SU-DHL-6 (cell line): ENCODE measurements at regions not wholly inside any gene's neighbourhood (a gene's known extent, or its start where the extent isn't known, plus 50 kb on each side); places are given as distances from the start of the nearest gene placed in this dataset.

Experiments
- H2AFZ ChIP-seq: fragments of 200-600 bp; sonication (generic); 2 replicates; pipeline ENCODE4 v1.6.1; 2014; ENCODE audit warnings: low read depth, mild to moderate bottlenecking, moderate library complexity, mixed read lengths, antibody characterized with exemption, low read length; ENCODE audit not compliant: severe bottlenecking
- H3F3A ChIP-seq: fragments of 200-600 bp; shearing (Covaris generic); 2 replicates; pipeline ENCODE4 v1.6.0; 2016; ENCODE audit warnings: antibody characterized with exemption, mild to moderate bottlenecking; ENCODE audit not compliant: insufficient read depth
- H3K27ac ChIP-seq: fragments of 200-600 bp; sonication (generic); 2 replicates; pipeline ENCODE4 v1.5.1; 2016; ENCODE audit warnings: low read depth, mild to moderate bottlenecking, low read length, moderate library complexity, mixed read lengths
- H3K27me3 ChIP-seq: fragments of 200-600 bp; sonication (generic), shearing (Covaris generic); 2 replicates; pipeline ENCODE4 v1.6.0; 2014; ENCODE audit warnings: mild to moderate bottlenecking, low read length
- H3K36me3 ChIP-seq: fragments of 200-600 bp; sonication (generic); 2 replicates; pipeline ENCODE4 v1.6.1; 2014; ENCODE audit warnings: mild to moderate bottlenecking, low read length, mixed read lengths
- H3K4me2 ChIP-seq: fragments of 300-600, 200-600 bp; shearing (Covaris generic), sonication (generic); 2 replicates; pipeline ENCODE4 v1.6.0; 2014; ENCODE audit warnings: low read length, low read depth, mild to moderate bottlenecking; ENCODE audit not compliant: poor library complexity, severe bottlenecking
- H3K4me3 ChIP-seq: fragments of 200-600 bp; sonication (generic); 2 replicates; pipeline ENCODE4 v1.5.1; 2014; ENCODE audit warnings: antibody characterized with exemption, low read length, mild to moderate bottlenecking, mixed read lengths; ENCODE audit not compliant: insufficient read depth, poor library complexity, severe bottlenecking
- H3K79me2 ChIP-seq: fragments of 200-600 bp; sonication (generic); 2 replicates; pipeline ENCODE4 v1.6.1; 2014; ENCODE audit warnings: mild to moderate bottlenecking, low read length, moderate library complexity; ENCODE audit not compliant: insufficient read depth
- H3K9ac ChIP-seq: fragments of 200-600 bp; sonication (generic); 2 replicates; pipeline ENCODE4 v1.7.0; 2014; ENCODE audit warnings: mild to moderate bottlenecking, low read length
- H3K9me2 ChIP-seq: fragments of 200-600 bp; sonication (generic); replicated peaks from 2 replicates; pipeline ENCODE4 v1.6.1; 2014; ENCODE audit warnings: low read length; ENCODE audit not compliant: insufficient read depth
- H3K9me3 ChIP-seq: fragments of 200-600 bp; sonication (generic); 2 replicates; pipeline ENCODE4 v1.6.1; 2014; ENCODE audit warnings: low read length, mixed read lengths; ENCODE audit not compliant: insufficient read depth
- H4K20me1 ChIP-seq: fragments of 200-600 bp; sonication (generic); 2 replicates; pipeline ENCODE4 v1.6.1; 2014; ENCODE audit warnings: low read depth, mild to moderate bottlenecking, antibody characterized with exemption, low read length, moderate library complexity, mixed read lengths
- CTCF ChIP-seq: fragments of 200-600 bp; sonication (generic); IDR thresholded peaks from one replicate; pipeline ENCODE4 v1.5.1; 2017; ENCODE audit warnings: antibody characterized with exemption, mild to moderate bottlenecking, low read length, moderate library complexity; ENCODE audit not compliant: insufficient read depth, poor library complexity, severe bottlenecking
- EZH2phosphoT487 ChIP-seq: fragments of 200-600 bp; sonication (generic), shearing (Covaris generic); conservative IDR thresholded peaks from 2 replicates; pipeline ENCODE4 v1.6.1; 2018; ENCODE audit warnings: mild to moderate bottlenecking, antibody characterized with exemption, low read length, moderate library complexity, mixed read lengths

GRCh38 chr6:62721408-62721807 lies 435.4 kb upstream of the KHDRBS2 start:
- H3K4me3 ChIP-seq: no peak overlapping the region
- H3K9me2 ChIP-seq: no peaks in the 10 kb centered on the region
- no peak overlapping the region for H3K27ac ChIP-seq

GRCh38 chr6:62716719-62717118 lies 430.7 kb upstream of the KHDRBS2 start:
- no peak overlapping the region for H3K4me2 ChIP-seq
- no peak overlapping the region for H3K4me3 ChIP-seq
- TF ChIP-seq EZH2phosphoT487 (no peak), CTCF (no peak)
- H3K27me3 ChIP-seq: no peaks in the 10 kb centered on the region
- no peaks in the 10 kb centered on the region for H3K79me2 ChIP-seq
- no peak overlapping the region for H3K9ac ChIP-seq
- no peaks in the 10 kb centered on the region for H3F3A ChIP-seq
- no peaks in the 10 kb centered on the region for H4K20me1 ChIP-seq
- H3K9me3 ChIP-seq: no peaks in the 10 kb centered on the region
- H3K36me3 ChIP-seq: no peaks in the 10 kb centered on the region
- H2AFZ ChIP-seq: no peak overlapping the region
- no peaks in the 10 kb centered on the region for H3K9me2 ChIP-seq
- H3K27ac ChIP-seq: no peak overlapping the region

More at GRCh38 chr6:62721408-62721807, 435.4 kb upstream of the KHDRBS2 start:
- Histone ChIP-seq H3K9ac (no peak overlapping the region), H4K20me1 (no peaks in the 10 kb centered on the region), H3K36me3 (no peaks in the 10 kb centered on the region), H3K79me2 (no peaks in the 10 kb centered on the region), H3K4me2 (no peak overlapping the region), H2AFZ (no peak overlapping the region), H3K27me3 (no peaks in the 10 kb centered on the region), H3K9me3 (no peaks in the 10 kb centered on the region), H3F3A (no peaks in the 10 kb centered on the region)
- TF ChIP-seq CTCF (no peak), EZH2phosphoT487 (no peak)

GRCh38 chr6:62714112-62714511 lies 428.1 kb upstream of the KHDRBS2 start:
- no peak overlapping the region for H3K27ac ChIP-seq
- no peaks in the 10 kb centered on the region for H3K27me3 ChIP-seq
- no peak overlapping the region for H3K4me3 ChIP-seq

More at GRCh38 chr6:62714112-62714511, 428.1 kb upstream of the KHDRBS2 start:
- H3K9ac ChIP-seq: no peak overlapping the region
- no peaks in the 10 kb centered on the region for H3K9me3 ChIP-seq
- no peaks in the 10 kb centered on the region for H3K36me3 ChIP-seq
- TF ChIP-seq CTCF: no peak
- TF ChIP-seq EZH2phosphoT487: no peak
- no peaks in the 10 kb centered on the region for H3K79me2 ChIP-seq
- H4K20me1 ChIP-seq: no peaks in the 10 kb centered on the region
- H3K4me2 ChIP-seq: no peak overlapping the region
- no peaks in the 10 kb centered on the region for H3K9me2 ChIP-seq
- no peak overlapping the region for H2AFZ ChIP-seq
- H3F3A ChIP-seq: no peaks in the 10 kb centered on the region
